GM10248 (cell line): ENCODE measurements at regions not wholly inside any gene's neighbourhood (a gene's known extent, or its start where the extent isn't known, plus 50 kb on each side); places are given as distances from the start of the nearest gene placed in this dataset.

Experiments used
- CTCF ChIA-PET: fragments of 300-600 bp; sonication (Branson Sonifier 250); formaldehyde crosslinking; extraction: SDS; loops from one replicate; lab custom pipeline; 2021; ENCODE audit warnings: antibody characterized with exemption; lab: Yijun Ruan, JAX
- POLR2A ChIA-PET: fragments of 350-650 bp; sonication (Branson Sonifier 250); formaldehyde crosslinking; extraction: SDS; loops from one replicate; lab custom pipeline; 2020; ENCODE audit warnings: antibody characterized with exemption; lab: Yijun Ruan, JAX
- DNase-seq: peaks from one replicate; pipeline ENCODE4 v3.0.0; 2012; ENCODE audit errors: extremely low spot score
- TF ChIP-seq, protein P1 (sequence below): IDR thresholded peaks from 2 replicates; pipeline ENCODE4 v1.5.1; 2012; ENCODE audit warnings: mild to moderate bottlenecking, low read depth; ENCODE audit errors: extremely low read depth, missing control alignments, control extremely low read depth

DNA sequence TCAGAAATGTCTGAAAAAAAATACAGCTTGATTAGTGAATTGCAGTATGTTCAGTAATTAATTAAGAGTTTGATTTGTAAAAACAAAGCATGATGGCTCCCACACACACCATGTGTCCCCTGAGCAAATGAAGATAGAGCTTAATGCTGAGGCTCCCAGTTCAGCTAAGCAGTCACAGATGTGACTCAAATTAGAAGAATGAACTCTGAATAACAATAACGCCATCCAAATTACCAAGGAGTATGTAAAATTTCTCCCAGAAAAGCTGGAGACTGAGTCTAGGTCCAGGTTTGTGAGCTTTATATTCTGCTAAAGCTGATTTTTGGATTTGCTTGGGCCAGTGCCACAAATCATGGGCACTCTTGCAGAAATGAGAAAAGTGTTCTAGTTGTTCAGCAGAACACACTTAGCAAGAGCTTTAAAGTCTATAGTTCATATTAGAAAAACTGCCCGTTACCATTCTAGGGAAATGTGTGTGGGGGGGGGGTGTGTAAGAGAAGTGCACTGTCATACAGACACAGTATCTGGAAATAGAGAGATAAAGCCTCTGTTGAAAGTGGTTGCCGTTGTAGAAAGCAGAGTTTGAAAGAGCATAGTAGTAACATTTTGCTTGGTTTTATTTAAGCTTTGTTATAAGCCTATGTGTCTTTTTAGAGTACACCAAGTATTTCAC is 253.1 kb downstream of the BCAT1 start:
- TF ChIP-seq, protein P1, sequence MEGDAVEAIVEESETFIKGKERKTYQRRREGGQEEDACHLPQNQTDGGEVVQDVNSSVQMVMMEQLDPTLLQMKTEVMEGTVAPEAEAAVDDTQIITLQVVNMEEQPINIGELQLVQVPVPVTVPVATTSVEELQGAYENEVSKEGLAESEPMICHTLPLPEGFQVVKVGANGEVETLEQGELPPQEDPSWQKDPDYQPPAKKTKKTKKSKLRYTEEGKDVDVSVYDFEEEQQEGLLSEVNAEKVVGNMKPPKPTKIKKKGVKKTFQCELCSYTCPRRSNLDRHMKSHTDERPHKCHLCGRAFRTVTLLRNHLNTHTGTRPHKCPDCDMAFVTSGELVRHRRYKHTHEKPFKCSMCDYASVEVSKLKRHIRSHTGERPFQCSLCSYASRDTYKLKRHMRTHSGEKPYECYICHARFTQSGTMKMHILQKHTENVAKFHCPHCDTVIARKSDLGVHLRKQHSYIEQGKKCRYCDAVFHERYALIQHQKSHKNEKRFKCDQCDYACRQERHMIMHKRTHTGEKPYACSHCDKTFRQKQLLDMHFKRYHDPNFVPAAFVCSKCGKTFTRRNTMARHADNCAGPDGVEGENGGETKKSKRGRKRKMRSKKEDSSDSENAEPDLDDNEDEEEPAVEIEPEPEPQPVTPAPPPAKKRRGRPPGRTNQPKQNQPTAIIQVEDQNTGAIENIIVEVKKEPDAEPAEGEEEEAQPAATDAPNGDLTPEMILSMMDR: no peak
- ChIA-PET CTCF (interaction anchor here (0.9 to 1.3 kb wide), 2 partner anchors 10 to 20 kb away, joined by 3 to 6 read pairs; no protein-coding TSS in a partner anchor), POLR2A (no interaction called here)
- no peak for DNase-seq

DNA sequence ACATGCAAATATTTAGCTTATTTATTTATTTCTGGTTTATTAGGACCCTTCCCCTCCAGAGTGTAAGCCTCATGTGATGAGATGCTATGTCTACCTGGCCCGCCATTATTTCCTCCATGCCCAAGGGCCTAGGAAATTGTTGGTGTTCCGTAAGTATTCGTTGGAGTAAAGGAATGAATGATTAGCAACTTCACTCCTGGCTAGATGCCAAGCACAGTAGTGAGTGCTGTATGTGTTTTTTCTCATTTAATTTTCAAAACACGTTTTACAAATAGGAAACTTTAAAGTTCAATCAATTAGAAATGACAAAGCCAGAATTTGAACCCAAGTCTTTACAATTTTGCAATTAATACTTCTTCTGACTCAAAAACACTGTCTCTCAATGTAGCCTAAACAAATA is 253.8 kb downstream of the BCAT1 start:
- TF ChIP-seq, protein P1: no peak
- ChIA-PET CTCF (interaction anchor here (1.0 to 1.3 kb wide), 2 partner anchors 10 to 11 kb away, joined by 4 to 6 read pairs; no protein-coding TSS in a partner anchor), POLR2A (no interaction called here)
- no peak for DNase-seq

DNA sequence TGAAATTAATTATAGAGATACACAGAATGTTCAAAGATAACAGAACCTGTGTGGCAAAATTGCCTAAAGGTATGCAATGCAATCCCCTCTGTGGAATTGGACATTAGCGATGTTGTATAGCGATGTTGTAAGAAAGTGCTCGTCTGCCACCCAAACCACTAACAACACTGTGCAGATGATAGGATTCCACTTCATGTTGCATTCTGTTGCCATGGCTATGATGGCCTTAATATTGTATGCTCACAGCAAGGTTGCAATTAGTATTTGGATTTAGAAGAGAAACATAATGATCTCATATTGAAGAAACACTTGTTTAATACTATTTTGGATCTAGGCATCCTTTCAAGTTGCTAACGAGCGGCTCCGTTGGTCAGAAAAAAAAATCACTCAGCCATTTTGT is 260.3 kb downstream of the BCAT1 start:
- TF ChIP-seq, protein P1: no peak
- no peak for DNase-seq
- ChIA-PET POLR2A (no interaction called here), CTCF (interaction anchor here (1.7 kb wide), 1 partner anchor 89 kb away, joined by 3 read pairs; no protein-coding TSS in a partner anchor)

DNA sequence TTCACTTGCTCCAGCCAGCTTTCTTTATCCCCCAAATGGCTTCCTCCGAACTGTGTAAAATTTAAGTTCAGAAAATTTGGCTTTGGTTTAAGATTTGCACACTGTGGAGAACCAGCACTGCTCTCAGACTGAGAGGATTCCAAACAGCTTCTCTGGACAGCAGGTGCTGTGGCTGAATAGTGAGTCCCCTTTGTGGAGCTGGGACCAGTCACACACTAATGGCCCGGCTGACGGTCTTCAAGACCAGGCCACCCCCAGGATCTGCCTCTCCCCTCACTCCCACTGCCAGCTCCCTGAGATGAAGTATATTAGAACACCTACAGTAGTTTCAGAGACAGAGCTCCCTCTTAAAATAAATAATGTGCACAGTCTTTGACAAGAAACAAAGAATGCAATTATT is 267.3 kb downstream of the BCAT1 start:
- ChIA-PET POLR2A (no interaction called here), CTCF (interaction anchor here (1.1 to 1.3 kb wide), 3 partner anchors 9 to 29 kb away, joined by 3 to 4 read pairs (median 4); no protein-coding TSS in a partner anchor)
- no peak for DNase-seq
- TF ChIP-seq, protein P1: no peak

DNA sequence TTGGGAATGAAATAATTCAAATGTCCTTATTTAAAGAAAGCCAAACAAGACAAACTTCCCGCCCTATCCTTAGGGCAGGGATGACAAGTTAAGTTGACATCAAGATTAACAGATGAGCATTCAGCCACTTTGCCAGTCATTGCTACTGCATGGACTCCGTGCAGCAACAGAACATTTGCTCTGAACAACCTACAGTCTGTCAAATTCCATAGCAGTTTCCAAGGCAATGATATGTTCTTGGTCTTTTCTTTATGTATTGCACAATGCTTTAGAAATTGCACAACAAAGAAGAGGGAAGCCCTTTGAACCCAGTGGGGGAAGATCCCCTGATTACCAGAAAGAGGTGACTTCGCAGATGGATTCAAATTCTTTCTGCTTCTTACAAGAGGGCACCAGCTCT is 269.8 kb downstream of the BCAT1 start:
- ChIA-PET POLR2A (no interaction called here), CTCF (no interaction called here)
- TF ChIP-seq, protein P1: no peak
- no peak for DNase-seq

DNA sequence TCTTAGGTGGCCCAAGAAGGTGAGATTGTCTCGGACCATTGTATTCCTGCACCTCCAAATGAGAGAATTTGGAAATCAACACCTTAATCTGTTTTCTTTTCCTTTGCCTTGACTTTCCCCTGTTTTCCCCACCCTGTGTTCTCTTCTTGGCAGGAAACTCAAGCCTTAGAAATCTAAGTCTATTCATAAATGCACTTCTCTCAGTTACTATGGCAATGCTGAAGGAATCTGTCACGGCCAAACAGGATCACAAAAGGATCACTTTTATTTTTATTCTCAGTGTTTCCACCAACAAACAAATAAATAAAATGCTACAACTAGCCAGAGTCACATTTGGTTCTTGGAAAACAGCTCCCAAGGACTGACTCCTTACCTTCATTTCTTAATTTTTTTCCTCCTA is 270.5 kb downstream of the BCAT1 start:
- TF ChIP-seq, protein P1: no peak
- ChIA-PET CTCF (no interaction called here), POLR2A (no interaction called here)
- DNase-seq: no peak

DNA sequence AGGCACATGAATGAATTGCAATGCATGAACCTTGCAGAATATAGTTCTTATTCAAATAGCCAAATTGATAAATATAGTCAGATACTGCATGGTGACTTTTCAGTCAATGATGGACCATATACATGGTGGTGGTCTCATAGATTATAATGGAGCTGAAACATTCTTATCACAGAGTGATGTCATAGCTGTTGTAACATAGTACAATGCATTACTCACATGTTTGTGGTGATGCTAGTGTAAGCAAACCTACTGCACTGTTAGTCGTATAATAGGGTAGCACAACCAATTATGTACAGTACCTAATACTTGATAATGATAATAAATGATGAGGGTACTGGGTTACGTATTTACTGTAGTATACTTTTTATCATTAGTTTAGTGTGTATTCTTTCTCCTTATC is 280.3 kb downstream of the BCAT1 start:
- DNase-seq: no peak
- TF ChIP-seq, protein P1: no peak
- ChIA-PET POLR2A (interaction anchor here (0.7 kb wide), 1 partner anchor 43 kb away, joined by 3 read pairs; no protein-coding TSS in a partner anchor), CTCF (no interaction called here)
